Transverse colon (tissue), 4 donors: ENCODE measurements at regions not wholly inside any gene's neighbourhood (a gene's known extent, or its start where the extent isn't known, plus 50 kb on each side); places are given as distances from the start of the nearest gene placed in this dataset.

Experiments
- EP300 ChIP-seq: sonication (generic); formaldehyde crosslinking; IDR thresholded peaks from one replicate; pipeline ENCODE4 v1.6.1; 2017; ENCODE audit warnings: antibody characterized with exemption, low read depth
- POLR2A ChIP-seq: fragments of 450-650 bp; IDR thresholded peaks from one replicate; pipeline ENCODE4 v1.6.1; 2016; ENCODE audit warnings: antibody characterized with exemption, mild to moderate bottlenecking, moderate library complexity
- POLR2AphosphoS5 ChIP-seq, 3 donors: sonication (generic); formaldehyde crosslinking; IDR thresholded peaks; one replicate each; pipeline ENCODE4 v1.6.1; 2016; ENCODE audit warnings: antibody characterized with exemption in 3 of 3
- TF ChIP-seq, protein P1 (sequence below), 5 experiments: fragments of 200-600 bp in 3 of 5; fragments of 450-650 bp in 2 of 5; sonication (generic) in 3 of 5; IDR thresholded peaks; 1 replicate in 2 of 5; 2 replicates in 3 of 5; pipeline ENCODE4 v1.5.1; 2016 to 2017; ENCODE audit warnings: antibody characterized with exemption in 5 of 5, inconsistent platforms in 3 of 5, mild to moderate bottlenecking in 2 of 5, moderate library complexity in 1 of 5

DNA sequence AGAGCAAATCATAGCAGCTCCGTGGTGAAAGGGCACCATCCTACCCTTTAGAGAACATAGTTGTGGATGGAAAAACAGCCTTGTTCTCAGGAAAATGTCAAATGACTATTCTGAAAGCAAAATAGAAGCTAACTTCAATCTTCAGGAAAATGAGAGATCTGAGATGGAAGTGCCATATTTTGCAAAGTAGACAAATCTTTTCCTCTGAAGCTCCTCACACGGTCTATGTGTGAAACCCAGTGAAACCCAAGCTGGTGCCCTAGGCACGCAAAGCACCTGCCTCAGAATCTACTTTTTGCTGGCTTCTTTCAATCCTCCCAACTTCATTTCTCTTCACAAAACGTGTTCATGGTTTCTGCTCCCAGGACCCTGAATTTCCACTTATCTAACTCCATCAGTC lies 325.2 kb upstream of the CDH4 start:
- TF ChIP-seq, protein P1, sequence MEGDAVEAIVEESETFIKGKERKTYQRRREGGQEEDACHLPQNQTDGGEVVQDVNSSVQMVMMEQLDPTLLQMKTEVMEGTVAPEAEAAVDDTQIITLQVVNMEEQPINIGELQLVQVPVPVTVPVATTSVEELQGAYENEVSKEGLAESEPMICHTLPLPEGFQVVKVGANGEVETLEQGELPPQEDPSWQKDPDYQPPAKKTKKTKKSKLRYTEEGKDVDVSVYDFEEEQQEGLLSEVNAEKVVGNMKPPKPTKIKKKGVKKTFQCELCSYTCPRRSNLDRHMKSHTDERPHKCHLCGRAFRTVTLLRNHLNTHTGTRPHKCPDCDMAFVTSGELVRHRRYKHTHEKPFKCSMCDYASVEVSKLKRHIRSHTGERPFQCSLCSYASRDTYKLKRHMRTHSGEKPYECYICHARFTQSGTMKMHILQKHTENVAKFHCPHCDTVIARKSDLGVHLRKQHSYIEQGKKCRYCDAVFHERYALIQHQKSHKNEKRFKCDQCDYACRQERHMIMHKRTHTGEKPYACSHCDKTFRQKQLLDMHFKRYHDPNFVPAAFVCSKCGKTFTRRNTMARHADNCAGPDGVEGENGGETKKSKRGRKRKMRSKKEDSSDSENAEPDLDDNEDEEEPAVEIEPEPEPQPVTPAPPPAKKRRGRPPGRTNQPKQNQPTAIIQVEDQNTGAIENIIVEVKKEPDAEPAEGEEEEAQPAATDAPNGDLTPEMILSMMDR (IDR thresholded peaks at IDR 0.05), result no peak
- TF ChIP-seq POLR2A (no peak), POLR2AphosphoS5 (IDR thresholded peaks at IDR 0.05) (no peak), EP300 (no peak)
